ENCODE measurements at regions not wholly inside any gene's neighbourhood (a gene's known extent, or its start where the extent isn't known, plus 50 kb on each side); places are given as distances from the start of the nearest gene placed in this dataset.

- H3K36me3 ChIP-seq (ENCODE audit: insufficient read depth, low read length): no peaks in the 10 kb centered on the region
- H3K79me2 ChIP-seq (ENCODE audit: insufficient read depth, low read length): no peaks in the 10 kb centered on the region
- H3K9me3 ChIP-seq (ENCODE audit: low read depth, low read length): no peaks in the 10 kb centered on the region
- no peak for DNase-seq (ENCODE audit: insufficient read length, low spot score, missing footprints)
- no peaks in the 10 kb centered on the region for H3K4me1 ChIP-seq (ENCODE audit: insufficient read depth, low read length)
- no peak for TF ChIP-seq CTCF (IDR thresholded peaks at IDR 0.05; ENCODE audit: extremely low read depth, low read depth, low read length)
- peaks cover 69% of the 10 kb centered on the region for H3K27me3 ChIP-seq (ENCODE audit: insufficient read depth, low read length)
- no peak overlapping the region for H3K4me3 ChIP-seq (ENCODE audit: insufficient read depth, low read length)
- H2AFZ ChIP-seq (ENCODE audit: low read length): no peak overlapping the region
- peaks cover 4% of the 10 kb centered on the region for H4K20me1 ChIP-seq (ENCODE audit: insufficient read depth, low read length)
- H3K27ac ChIP-seq (ENCODE audit: low read depth, low read length): no peak overlapping the region
- no peak overlapping the region for H3K4me2 ChIP-seq (ENCODE audit: insufficient read depth, low read length)
Observed at GRCh38 chrX:110437686-110438085, 79.0 kb downstream of the RTL9 start.

GRCh38 chrX:110440016-110440805 lies 81.6 kb downstream of the RTL9 start:
- no peak for DNase-seq (ENCODE audit: insufficient read length, low spot score, missing footprints)
- H3K27me3 ChIP-seq (ENCODE audit: insufficient read depth, low read length): peaks cover 86% of the 10 kb centered on the region
- H3K36me3 ChIP-seq (ENCODE audit: insufficient read depth, low read length): no peaks in the 10 kb centered on the region
- no peaks in the 10 kb centered on the region for H3K4me1 ChIP-seq (ENCODE audit: insufficient read depth, low read length)
- no peak for TF ChIP-seq CTCF (IDR thresholded peaks at IDR 0.05; ENCODE audit: extremely low read depth, low read depth, low read length)
- H3K4me3 ChIP-seq (ENCODE audit: insufficient read depth, low read length): no peak overlapping the region
- no peak overlapping the region for H3K4me2 ChIP-seq (ENCODE audit: insufficient read depth, low read length)
- no peaks in the 10 kb centered on the region for H4K20me1 ChIP-seq (ENCODE audit: insufficient read depth, low read length)
- no peak overlapping the region for H3K27ac ChIP-seq (ENCODE audit: low read depth, low read length)
- no peaks in the 10 kb centered on the region for H3K9me3 ChIP-seq (ENCODE audit: low read depth, low read length)
- no peaks in the 10 kb centered on the region for H3K79me2 ChIP-seq (ENCODE audit: insufficient read depth, low read length)
- H2AFZ ChIP-seq (ENCODE audit: low read length): no peak overlapping the region

- Histone ChIP-seq H3K79me2 (ENCODE audit: insufficient read depth, low read length) (no peaks in the 10 kb centered on the region), H3K4me3 (ENCODE audit: insufficient read depth, low read length) (no peak overlapping the region), H3K27me3 (ENCODE audit: insufficient read depth, low read length) (peaks cover 81% of the 10 kb centered on the region), H3K36me3 (ENCODE audit: insufficient read depth, low read length) (no peaks in the 10 kb centered on the region), H4K20me1 (ENCODE audit: insufficient read depth, low read length) (no peaks in the 10 kb centered on the region), H3K27ac (ENCODE audit: low read depth, low read length) (no peak overlapping the region), H3K4me1 (ENCODE audit: insufficient read depth, low read length) (no peaks in the 10 kb centered on the region), H2AFZ (ENCODE audit: low read length) (no peak overlapping the region), H3K4me2 (ENCODE audit: insufficient read depth, low read length) (no peak overlapping the region), H3K9me3 (ENCODE audit: low read depth, low read length) (no peaks in the 10 kb centered on the region)
- DNase-seq (ENCODE audit: insufficient read length, low spot score, missing footprints): no peak
- peak; percentile 53 for TF ChIP-seq CTCF (IDR thresholded peaks at IDR 0.05; ENCODE audit: extremely low read depth, low read depth, low read length)
Observed at GRCh38 chrX:110442635-110443034, 84.0 kb downstream of the RTL9 start.

DNA sequence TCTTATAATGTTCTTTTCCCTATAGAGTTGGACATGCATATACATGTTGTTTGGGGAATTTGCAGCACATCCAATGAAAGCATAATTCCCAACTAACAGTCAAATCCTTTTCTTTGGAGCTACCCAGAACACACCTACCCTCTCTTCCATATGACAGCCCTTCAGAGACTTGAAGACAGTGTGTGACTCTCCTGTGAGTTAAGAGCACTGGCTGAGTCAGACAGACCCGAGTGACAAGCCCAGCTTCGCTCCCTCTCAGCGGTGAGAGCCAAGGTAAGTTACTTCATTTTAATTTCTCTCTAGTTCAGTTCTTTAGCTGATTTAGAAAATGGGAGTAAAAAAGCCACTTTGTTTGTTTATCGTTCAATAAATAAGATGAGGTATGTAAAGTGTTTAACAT lies 86.3 kb downstream of the RTL9 start:
- no peaks in the 10 kb centered on the region for H3K4me1 ChIP-seq (ENCODE audit: insufficient read depth, low read length)
- H4K20me1 ChIP-seq (ENCODE audit: insufficient read depth, low read length): no peaks in the 10 kb centered on the region
- no peak for DNase-seq (ENCODE audit: insufficient read length, low spot score, missing footprints)
- no peak for TF ChIP-seq CTCF (IDR thresholded peaks at IDR 0.05; ENCODE audit: extremely low read depth, low read depth, low read length)
- H3K4me2 ChIP-seq (ENCODE audit: insufficient read depth, low read length): no peak overlapping the region
- no peak overlapping the region for H3K4me3 ChIP-seq (ENCODE audit: insufficient read depth, low read length)
- H2AFZ ChIP-seq (ENCODE audit: low read length): no peak overlapping the region
- no peak overlapping the region for H3K27ac ChIP-seq (ENCODE audit: low read depth, low read length)
- no peaks in the 10 kb centered on the region for H3K36me3 ChIP-seq (ENCODE audit: insufficient read depth, low read length)
- no peaks in the 10 kb centered on the region for H3K9me3 ChIP-seq (ENCODE audit: low read depth, low read length)
- H3K79me2 ChIP-seq (ENCODE audit: insufficient read depth, low read length): no peaks in the 10 kb centered on the region
- peaks cover 66% of the 10 kb centered on the region for H3K27me3 ChIP-seq (ENCODE audit: insufficient read depth, low read length)

All from osteoblast (primary cell).